Suprapubic skin (tissue), 4 donors: ENCODE measurements at regions not wholly inside any gene's neighbourhood (a gene's known extent, or its start where the extent isn't known, plus 50 kb on each side); places are given as distances from the start of the nearest gene placed in this dataset.

Experiments used
- DNase-seq, 2 donors: peaks; one replicate each; pipeline ENCODE4 v3.0.0-alpha.2; 2019; ENCODE audit warnings: low spot score in 2 of 2
- H3K27ac ChIP-seq: fragments of 200-600 bp; sonication (generic); one replicate; pipeline ENCODE4 v1.5.1; 2019
- H3K27me3 ChIP-seq: fragments of 200-600 bp; sonication (generic); one replicate; pipeline ENCODE4 v1.5.1; 2019
- H3K36me3 ChIP-seq: fragments of 200-600 bp; sonication (generic); one replicate; pipeline ENCODE4 v1.5.1; 2019
- H3K4me1 ChIP-seq: fragments of 200-600 bp; sonication (generic); one replicate; pipeline ENCODE4 v1.5.1; 2019
- H3K4me3 ChIP-seq: fragments of 200-600 bp; sonication (generic); one replicate; pipeline ENCODE4 v1.5.1; 2019; ENCODE audit warnings: mild to moderate bottlenecking
- H3K9me3 ChIP-seq: fragments of 200-600 bp; sonication (generic); one replicate; pipeline ENCODE4 v1.5.1; 2019
- CTCF ChIP-seq, 2 donors: fragments of 200-600 bp in 1 of 2; fragments of 450-650 bp in 1 of 2; sonication (generic) in 1 of 2; IDR thresholded peaks; one replicate each; pipeline ENCODE4 v1.5.1; 2016 to 2019; ENCODE audit warnings: antibody characterized with exemption in 2 of 2, mild to moderate bottlenecking in 1 of 2, moderate library complexity in 1 of 2
- EP300 ChIP-seq: sonication (generic); formaldehyde crosslinking; IDR thresholded peaks from one replicate; pipeline ENCODE4 v1.6.1; 2017; ENCODE audit warnings: antibody characterized with exemption
- POLR2A ChIP-seq, 2 donors: fragments of 450-650 bp; IDR thresholded peaks; one replicate each; pipeline ENCODE4 v1.6.1; 2017; ENCODE audit warnings: antibody characterized with exemption in 2 of 2, mild to moderate bottlenecking in 2 of 2, moderate library complexity in 2 of 2
- POLR2AphosphoS5 ChIP-seq, 3 donors: sonication (generic); formaldehyde crosslinking; IDR thresholded peaks; one replicate each; pipeline ENCODE4 v1.6.1; 2017; ENCODE audit warnings: antibody characterized with exemption in 3 of 3
- WGBS: methylation state at CpG from one replicate; pipeline ENCODE4 v1.1.5; 2018; 5-methylcytosine and 5-hydroxymethylcytosine counted together

GRCh38 chr16:13394488-13394887, 493.1 kb downstream of the SHISA9 start:
- no peak for TF ChIP-seq POLR2A (IDR thresholded peaks at IDR 0.05)
- no peak for TF ChIP-seq EP300
- no peak for TF ChIP-seq CTCF (IDR thresholded peaks at IDR 0.05)
- TF ChIP-seq POLR2AphosphoS5 (IDR thresholded peaks at IDR 0.05): no peak
- no peak for DNase-seq
- no peaks in the 10 kb centered on the region for H3K4me1 ChIP-seq
- H3K4me3 ChIP-seq: no peak overlapping the region
- H3K27ac ChIP-seq: no peak overlapping the region
- H3K9me3 ChIP-seq: no peaks in the 10 kb centered on the region
- no peaks in the 10 kb centered on the region for H3K27me3 ChIP-seq
- WGBS: 55% methylated on average over 5 of the region's 5 CpGs
- no peaks in the 10 kb centered on the region for H3K36me3 ChIP-seq

GRCh38 chr16:13397126-13397525, 495.7 kb downstream of the SHISA9 start:
- no peak for DNase-seq
- TF ChIP-seq EP300: no peak
- no peak for TF ChIP-seq CTCF (IDR thresholded peaks at IDR 0.05)
- no peak for TF ChIP-seq POLR2AphosphoS5 (IDR thresholded peaks at IDR 0.05)
- no peak for TF ChIP-seq POLR2A (IDR thresholded peaks at IDR 0.05)
- Histone ChIP-seq H3K4me3 (no peak overlapping the region), H3K9me3 (no peaks in the 10 kb centered on the region), H3K4me1 (no peaks in the 10 kb centered on the region), H3K27ac (no peak overlapping the region), H3K36me3 (no peaks in the 10 kb centered on the region), H3K27me3 (no peaks in the 10 kb centered on the region)
- WGBS: 83% methylated on average over 7 of the region's 7 CpGs

GRCh38 chr16:13401641-13402040, 500.2 kb downstream of the SHISA9 start:
- Histone ChIP-seq H3K4me1 (no peaks in the 10 kb centered on the region), H3K36me3 (no peaks in the 10 kb centered on the region), H3K4me3 (no peak overlapping the region), H3K9me3 (no peaks in the 10 kb centered on the region), H3K27ac (no peak overlapping the region), H3K27me3 (no peaks in the 10 kb centered on the region)
- DNase-seq: no peak
- 78% methylated on average over 4 of the region's 4 CpGs for WGBS
- TF ChIP-seq EP300 (no peak), CTCF (IDR thresholded peaks at IDR 0.05) (no peak), POLR2AphosphoS5 (IDR thresholded peaks at IDR 0.05) (no peak), POLR2A (IDR thresholded peaks at IDR 0.05) (no peak)

GRCh38 chr16:13402601-13403000, 501.2 kb downstream of the SHISA9 start:
- no peak overlapping the region for H3K4me3 ChIP-seq
- H3K4me1 ChIP-seq: no peaks in the 10 kb centered on the region
- no peaks in the 10 kb centered on the region for H3K9me3 ChIP-seq
- no peaks in the 10 kb centered on the region for H3K27me3 ChIP-seq
- no peak overlapping the region for H3K27ac ChIP-seq
- no peak for DNase-seq
- 91% methylated on average over 12 of the region's 12 CpGs for WGBS
- no peaks in the 10 kb centered on the region for H3K36me3 ChIP-seq
- TF ChIP-seq POLR2A (IDR thresholded peaks at IDR 0.05): no peak

- Histone ChIP-seq H3K4me1 (no peaks in the 10 kb centered on the region), H3K27ac (no peak overlapping the region), H3K36me3 (no peaks in the 10 kb centered on the region), H3K27me3 (no peaks in the 10 kb centered on the region), H3K4me3 (no peak overlapping the region), H3K9me3 (no peaks in the 10 kb centered on the region)
- DNase-seq: no peak
- TF ChIP-seq EP300: no peak
- TF ChIP-seq POLR2AphosphoS5 (IDR thresholded peaks at IDR 0.05): no peak
- TF ChIP-seq POLR2A (IDR thresholded peaks at IDR 0.05): no peak
- no peak for TF ChIP-seq CTCF (IDR thresholded peaks at IDR 0.05)
These were observed 501.9 kb downstream of the SHISA9 start for GRCh38 chr16:13403326-13403725.

- no peaks in the 10 kb centered on the region for H3K4me1 ChIP-seq
- no peaks in the 10 kb centered on the region for H3K36me3 ChIP-seq
- DNase-seq: no peak
- no peak overlapping the region for H3K27ac ChIP-seq
- H3K27me3 ChIP-seq: no peaks in the 10 kb centered on the region
- no peak overlapping the region for H3K4me3 ChIP-seq
- no peaks in the 10 kb centered on the region for H3K9me3 ChIP-seq
- TF ChIP-seq CTCF (IDR thresholded peaks at IDR 0.05) (no peak), EP300 (no peak), POLR2AphosphoS5 (IDR thresholded peaks at IDR 0.05) (no peak), POLR2A (IDR thresholded peaks at IDR 0.05) (no peak)
These were observed 505.8 kb upstream of the ERCC4 start for GRCh38 chr16:13414154-13414553.
